ENCODE measurements at regions not wholly inside any gene's neighbourhood (a gene's known extent, or its start where the extent isn't known, plus 50 kb on each side); places are given as distances from the start of the nearest gene placed in this dataset.

GRCh38 chr9:89738137-89738932 lies 133.5 kb downstream of the GADD45G start:
- H3K36me3 ChIP-seq (ENCODE audit: insufficient read depth, low read length) = no peaks in the 10 kb centered on the region
- H3K4me3 ChIP-seq (ENCODE audit: low read depth, low read length, poor library complexity, severe bottlenecking) = no peak overlapping the region
- H3K4me1 ChIP-seq (ENCODE audit: insufficient read depth, low read length, poor library complexity, severe bottlenecking) = peaks cover 56% of the 10 kb centered on the region
- POLR2A ChIA-PET = interaction anchor here (0.6 to 1.5 kb wide), 4 partner anchors 8 to 26 kb away, joined by 3 to 4 read pairs (median 3); no protein-coding TSS in a partner anchor
- H2AFZ ChIP-seq (ENCODE audit: low read length) = peak overlapping the region; percentile 81; the same call in 1 of the 2 replicates
- H3K4me2 ChIP-seq (ENCODE audit: low read length) = no peak overlapping the region
- intact Hi-C loops (cut with micrococcal nuclease; ENCODE audit: unreplicated experiment) = no loop called here
- H4K20me1 ChIP-seq (ENCODE audit: insufficient read depth, low read length) = no peaks in the 10 kb centered on the region
- peak; percentile 24; the same call in 1 of the 2 replicates for TF ChIP-seq CTCF (conservative IDR thresholded peaks at IDR 0.05; ENCODE audit: low read length)
- TF ChIP-seq EZH2phosphoT487 (IDR thresholded peaks at IDR 0.05; ENCODE audit: borderline replicate concordance, low read depth, low read length) = no peak
- CTCF ChIA-PET (ENCODE audit: unreplicated experiment) = interaction anchor here (0.7 kb wide), 1 partner anchor 77 kb away, joined by 3 read pairs; no protein-coding TSS in a partner anchor
- no peak overlapping the region for H3K27ac ChIP-seq (ENCODE audit: low read depth, low read length, poor library complexity, severe bottlenecking)
- H3K79me2 ChIP-seq (ENCODE audit: insufficient read depth, low read depth, low read length) = no peaks in the 10 kb centered on the region
- BruUV-seq (replicated peaks) = no TSS peak
- no peaks in the 10 kb centered on the region for H3K9me2 ChIP-seq (ENCODE audit: insufficient read depth, low read length)
- no peak for DNase-seq (ENCODE audit: low spot score)
- H3K9me3 ChIP-seq (ENCODE audit: low read length) = no peaks in the 10 kb centered on the region

- ChIA-PET CTCF (ENCODE audit: unreplicated experiment) (interaction anchor here (0.7 kb wide), 1 partner anchor 76 kb away, joined by 3 read pairs; no protein-coding TSS in a partner anchor), POLR2A (interaction anchor here (0.5 to 1.2 kb wide), 4 partner anchors 10 to 17 kb away, joined by 3 to 5 read pairs (median 4); no protein-coding TSS in a partner anchor)
- TF ChIP-seq EZH2phosphoT487 (IDR thresholded peaks at IDR 0.05; ENCODE audit: borderline replicate concordance, low read depth, low read length) (no peak), CTCF (conservative IDR thresholded peaks at IDR 0.05; ENCODE audit: low read length) (no peak)
- BruUV-seq (replicated peaks) = no TSS peak
- no peak for DNase-seq (ENCODE audit: low spot score)
- Histone ChIP-seq H3K9me3 (ENCODE audit: low read length) (no peaks in the 10 kb centered on the region), H3K36me3 (ENCODE audit: insufficient read depth, low read length) (no peaks in the 10 kb centered on the region), H3K9me2 (ENCODE audit: insufficient read depth, low read length) (no peaks in the 10 kb centered on the region), H3K4me3 (ENCODE audit: low read depth, low read length, poor library complexity, severe bottlenecking) (no peak overlapping the region), H3K27ac (ENCODE audit: low read depth, low read length, poor library complexity, severe bottlenecking) (peak overlapping the region; percentile 93), H3K4me2 (ENCODE audit: low read length) (peak overlapping the region; percentile 82), H4K20me1 (ENCODE audit: insufficient read depth, low read length) (no peaks in the 10 kb centered on the region), H2AFZ (ENCODE audit: low read length) (peak overlapping the region; percentile 81; the same call in 1 of the 2 replicates), H3K79me2 (ENCODE audit: insufficient read depth, low read depth, low read length) (no peaks in the 10 kb centered on the region), H3K4me1 (ENCODE audit: insufficient read depth, low read length, poor library complexity, severe bottlenecking) (peaks cover 67% of the 10 kb centered on the region)
- intact Hi-C loops (cut with micrococcal nuclease; ENCODE audit: unreplicated experiment) = no loop called here
Measured at GRCh38 chr9:89739511-89739910, 134.7 kb downstream of the GADD45G start.

All from OCI-LY7 (cell line).